CD4-positive, alpha-beta memory T cell (primary cell): ENCODE measurements at regions not wholly inside any gene's neighbourhood (a gene's known extent, or its start where the extent isn't known, plus 50 kb on each side); places are given as distances from the start of the nearest gene placed in this dataset.
"Not testable (repeated sequence)": the region's sequence is repeated elsewhere in the genome, so short reads cannot be mapped to it uniquely, and the experiment has no call there.

Experiments used
- CTCF ChIA-PET: fragments of 350-600 bp; sonication (Branson Sonifier 250); formaldehyde crosslinking; loops from one replicate; lab custom pipeline; 2021; ENCODE audit warnings: inconsistent platforms; ENCODE audit not compliant: partially characterized antibody; lab: Charles Lee
- POLR2A ChIA-PET: fragments of 350-600 bp; sonication (Branson Sonifier 250); formaldehyde crosslinking; loops from one replicate; lab custom pipeline; 2021; ENCODE audit not compliant: partially characterized antibody; lab: Charles Lee
- DNase-seq, 5 donors: peaks; one replicate each; pipeline versions ENCODE4 v3.0.0 to v3.0.0-alpha.2; 2020 to 2022; ENCODE audit warnings: mixed read lengths in 1 of 5
- H3K27ac ChIP-seq: one replicate; pipeline ENCODE4 v1.7.0; 2013; ENCODE audit warnings: low read depth, low read length
- H3K27me3 ChIP-seq: 2 replicates; pipeline ENCODE4 v1.7.0; 2013; ENCODE audit warnings: mild to moderate bottlenecking, low read length, moderate library complexity; ENCODE audit not compliant: insufficient read depth
- H3K36me3 ChIP-seq: 2 replicates; pipeline ENCODE4 v1.7.0; 2013; ENCODE audit warnings: mild to moderate bottlenecking, low read length, moderate library complexity; ENCODE audit not compliant: insufficient read depth
- H3K4me1 ChIP-seq: 2 replicates; pipeline ENCODE4 v1.7.0; 2013; ENCODE audit warnings: mild to moderate bottlenecking, low read length, moderate library complexity; ENCODE audit not compliant: insufficient read depth
- H3K4me3 ChIP-seq, 2 donors: one replicate each; pipeline ENCODE4 v1.7.0; 2013; ENCODE audit warnings: low read length in 2 of 2, mild to moderate bottlenecking in 1 of 2
- H3K9me3 ChIP-seq, 2 donors: one replicate each; pipeline ENCODE4 v1.7.0; 2013; ENCODE audit warnings: low read length in 2 of 2, control low read depth in 1 of 2; ENCODE audit not compliant: control insufficient read depth in 1 of 2
- H3K27ac Mint-ChIP-seq, 7 donors: one replicate each; pipeline ENCODE4 v1.8.0; 2020 to 2021; ENCODE audit warnings: mixed read lengths in 7 of 7, mild to moderate bottlenecking in 6 of 7, inconsistent platforms in 3 of 7, moderate library complexity in 3 of 7
- H3K27me3 Mint-ChIP-seq, 2 donors: one replicate each; pipeline ENCODE4 v1.8.0; 2020 to 2021; ENCODE audit warnings: mixed read lengths in 2 of 2
- H3K36me3 Mint-ChIP-seq, 2 donors: one replicate each; pipeline ENCODE4 v1.8.0; 2020 to 2021; ENCODE audit warnings: mixed read lengths in 2 of 2, inconsistent platforms in 1 of 2, mild to moderate bottlenecking in 1 of 2
- H3K4me1 Mint-ChIP-seq, 4 donors: one replicate each; pipeline ENCODE4 v1.8.0; 2020 to 2021; ENCODE audit warnings: mixed read lengths in 4 of 4, mild to moderate bottlenecking in 1 of 4
- H3K4me3 Mint-ChIP-seq, 8 donors: one replicate each; pipeline ENCODE4 v1.8.0; 2020 to 2021; ENCODE audit warnings: mixed read lengths in 8 of 8, mild to moderate bottlenecking in 7 of 8, moderate library complexity in 6 of 8, inconsistent platforms in 3 of 8
- H3K9me3 Mint-ChIP-seq, 8 donors: one replicate each; pipeline ENCODE4 v1.8.0; 2020 to 2021; ENCODE audit warnings: mixed read lengths in 8 of 8, mild to moderate bottlenecking in 5 of 8, inconsistent platforms in 3 of 8, moderate library complexity in 1 of 8
- intact Hi-C: fragments of 100-400 bp; cut with micrococcal nuclease; formaldehyde crosslinking; loops from one replicate; pipeline ENCODE4 v1.15.1; 2023

DNA sequence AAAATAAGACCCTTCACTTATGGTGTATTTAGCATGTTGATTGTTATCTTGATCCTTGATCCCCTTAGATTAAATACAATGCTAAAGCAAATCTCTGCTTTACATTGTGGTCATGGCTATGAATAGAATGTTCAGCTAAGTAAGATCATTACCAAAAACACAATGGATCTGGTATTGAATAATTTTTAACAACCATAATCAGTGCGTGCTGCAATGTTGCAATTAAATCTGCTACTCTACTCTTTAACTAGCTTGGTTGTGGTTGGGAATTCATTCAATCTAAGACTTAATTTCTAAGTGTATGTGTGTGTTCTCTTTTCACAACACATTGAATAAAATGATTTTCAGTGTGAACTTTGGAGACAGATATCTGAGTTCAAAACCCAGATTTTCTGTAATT, 442.5 kb upstream of the ZNF804A start:
- CTCF ChIA-PET, result no interaction called here
- H3K36me3 Mint-ChIP-seq, result no peaks in the 10 kb centered on the region
- Histone ChIP-seq H3K27ac (no peak overlapping the region), H3K9me3 (no peaks in the 10 kb centered on the region), H3K36me3 (no peaks in the 10 kb centered on the region), H3K4me1 (no peaks in the 10 kb centered on the region), H3K27me3 (no peaks in the 10 kb centered on the region), H3K4me3 (no peak overlapping the region)
- peaks cover 2 to 6% (median 3%) of the 10 kb centered on the region in 8 donors for H3K9me3 Mint-ChIP-seq
- no peak overlapping the region for H3K27ac Mint-ChIP-seq
- H3K4me1 Mint-ChIP-seq, result no peaks in the 10 kb centered on the region
- intact Hi-C loops, result no loop called here
- no peak for DNase-seq
- H3K27me3 Mint-ChIP-seq, result no peaks in the 10 kb centered on the region
- POLR2A ChIA-PET, result no interaction called here
- no peak overlapping the region for H3K4me3 Mint-ChIP-seq

DNA sequence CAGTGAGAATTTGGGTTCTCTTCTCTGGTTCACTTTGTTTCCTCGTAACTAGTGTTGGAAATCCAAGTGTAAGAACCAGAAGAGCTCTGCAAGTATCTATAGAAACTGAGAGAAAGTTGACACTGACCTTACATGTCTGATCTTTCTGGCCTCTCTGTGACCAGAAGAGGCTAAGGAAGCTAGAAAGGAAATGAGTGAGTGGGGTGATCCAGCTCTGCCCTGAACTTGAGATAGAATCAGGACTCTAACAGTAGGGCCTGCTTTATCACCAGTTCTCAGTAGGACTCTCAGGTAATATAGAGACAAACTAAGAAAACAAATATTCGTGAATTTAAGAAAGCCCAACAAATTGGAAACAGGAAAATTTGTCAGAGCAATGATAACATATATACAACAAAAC, 441.2 kb upstream of the ZNF804A start:
- no peaks in the 10 kb centered on the region for H3K4me1 ChIP-seq
- Mint-ChIP-seq H3K27me3 (no peaks in the 10 kb centered on the region), H3K36me3 (no peaks in the 10 kb centered on the region), H3K27ac (no peak overlapping the region), H3K4me1 (no peaks in the 10 kb centered on the region), H3K9me3 (peaks cover 2 to 9% (median 4%) of the 10 kb centered on the region in 8 donors), H3K4me3 (no peak overlapping the region)
- H3K27ac ChIP-seq, result no peak overlapping the region
- ChIA-PET CTCF (no interaction called here), POLR2A (no interaction called here)
- DNase-seq, result no peak
- H3K36me3 ChIP-seq, result no peaks in the 10 kb centered on the region
- no peaks in the 10 kb centered on the region for H3K27me3 ChIP-seq
- no peaks in the 10 kb centered on the region for H3K9me3 ChIP-seq
- no peak overlapping the region for H3K4me3 ChIP-seq
- intact Hi-C loops, result no loop called here

DNA sequence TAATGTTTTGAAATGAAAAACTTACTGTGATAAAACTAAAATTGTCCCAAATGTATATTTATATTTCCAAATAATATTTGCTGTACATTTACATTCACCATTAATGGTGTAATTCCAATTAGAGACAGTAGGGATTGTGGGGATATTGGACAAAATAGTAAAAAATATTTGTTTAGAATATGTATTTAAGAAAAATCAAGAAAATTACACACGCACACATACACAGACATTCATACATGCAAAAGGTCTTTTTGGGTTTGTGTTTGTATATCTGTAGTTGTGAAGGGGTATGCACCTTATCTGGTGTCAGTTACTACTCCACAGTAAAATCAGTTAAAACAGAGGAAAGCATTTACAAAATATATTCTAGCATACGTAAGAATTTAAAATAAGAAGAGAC, 435.9 kb upstream of the ZNF804A start:
- no peak for DNase-seq

DNA sequence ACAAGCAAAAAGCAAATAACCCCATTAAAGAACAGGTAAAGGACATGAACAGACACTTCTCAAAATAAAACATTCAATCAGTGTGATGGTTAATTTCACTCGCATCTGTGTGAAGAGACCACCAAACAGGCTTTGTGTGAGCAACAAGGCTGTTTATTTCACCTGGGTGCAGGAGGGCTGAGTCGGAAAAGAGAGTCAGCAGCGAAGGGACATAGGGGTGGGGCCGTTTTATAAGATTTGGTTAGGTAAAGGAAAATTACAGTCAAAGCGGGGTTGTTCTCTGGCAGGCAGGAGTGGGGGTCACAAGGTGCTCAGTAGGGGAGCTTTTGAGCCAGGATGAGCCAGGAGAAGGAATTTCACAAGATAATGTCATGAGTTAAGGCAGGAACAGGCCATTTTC, 429.5 kb upstream of the ZNF804A start:
- H3K4me1 ChIP-seq, DNase-seq, H3K9me3 ChIP-seq, H3K27ac ChIP-seq, H3K36me3 Mint-ChIP-seq, H3K27ac Mint-ChIP-seq, H3K36me3 ChIP-seq, POLR2A ChIA-PET, H3K4me3 Mint-ChIP-seq, CTCF ChIA-PET, H3K4me1 Mint-ChIP-seq, intact Hi-C loops, H3K4me3 ChIP-seq, H3K27me3 ChIP-seq, H3K27me3 Mint-ChIP-seq: not testable (repeated sequence)
- H3K9me3 Mint-ChIP-seq, result peaks cover 0 to 16% (median 8%) of the 10 kb centered on the region in 8 donors

More for the DNA sequence above, 435.9 kb upstream of the ZNF804A start:
- ChIA-PET CTCF (no interaction called here), POLR2A (no interaction called here)
- Mint-ChIP-seq H3K27me3 (no peaks in the 10 kb centered on the region), H3K4me1 (no peaks in the 10 kb centered on the region), H3K9me3 (peaks cover 2 to 17% (median 6%) of the 10 kb centered on the region in 8 donors), H3K4me3 (no peak overlapping the region), H3K27ac (no peak overlapping the region), H3K36me3 (no peaks in the 10 kb centered on the region)
- peaks cover 0 to 3% of the 10 kb centered on the region in 2 donors for H3K9me3 ChIP-seq
- no peak overlapping the region for H3K4me3 ChIP-seq
- no peaks in the 10 kb centered on the region for H3K4me1 ChIP-seq
- H3K27me3 ChIP-seq, result no peaks in the 10 kb centered on the region
- no peak overlapping the region for H3K27ac ChIP-seq
- no peaks in the 10 kb centered on the region for H3K36me3 ChIP-seq
- intact Hi-C loops, result no loop called here

DNA sequence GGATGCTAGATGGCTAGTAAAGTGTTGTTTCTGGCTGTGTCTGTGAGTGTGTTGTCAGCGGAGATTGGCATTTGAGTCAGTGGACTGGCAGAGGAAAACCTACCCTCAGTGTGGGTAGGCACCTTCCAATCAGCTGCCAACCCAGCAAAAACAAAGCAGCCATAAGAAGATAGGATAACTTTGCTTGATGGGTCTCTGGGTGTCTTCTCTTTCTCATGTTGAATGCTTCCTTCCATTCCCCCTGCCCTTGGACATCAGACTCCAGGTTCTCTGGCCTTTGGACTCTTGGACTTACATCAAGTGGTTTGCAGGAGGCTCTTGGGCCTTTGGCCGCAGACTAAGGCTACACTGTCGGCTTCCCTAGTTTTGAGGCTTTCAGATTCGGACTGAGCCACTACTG, 429.0 kb upstream of the ZNF804A start:
- DNase-seq, result no peak
- Mint-ChIP-seq H3K4me3 (no peak overlapping the region), H3K9me3 (peaks cover 0 to 16% (median 8%) of the 10 kb centered on the region in 8 donors), H3K27ac (no peak overlapping the region), H3K4me1 (no peaks in the 10 kb centered on the region), H3K27me3 (no peaks in the 10 kb centered on the region), H3K36me3 (no peaks in the 10 kb centered on the region)
- ChIA-PET POLR2A (no interaction called here), CTCF (no interaction called here)
- no peak overlapping the region for H3K27ac ChIP-seq
- no peak overlapping the region for H3K4me3 ChIP-seq
- intact Hi-C loops, result no loop called here
- H3K36me3 ChIP-seq, result no peaks in the 10 kb centered on the region
- no peaks in the 10 kb centered on the region for H3K27me3 ChIP-seq
- no peaks in the 10 kb centered on the region for H3K4me1 ChIP-seq
- peaks cover 0 to 3% of the 10 kb centered on the region in 2 donors for H3K9me3 ChIP-seq

DNA sequence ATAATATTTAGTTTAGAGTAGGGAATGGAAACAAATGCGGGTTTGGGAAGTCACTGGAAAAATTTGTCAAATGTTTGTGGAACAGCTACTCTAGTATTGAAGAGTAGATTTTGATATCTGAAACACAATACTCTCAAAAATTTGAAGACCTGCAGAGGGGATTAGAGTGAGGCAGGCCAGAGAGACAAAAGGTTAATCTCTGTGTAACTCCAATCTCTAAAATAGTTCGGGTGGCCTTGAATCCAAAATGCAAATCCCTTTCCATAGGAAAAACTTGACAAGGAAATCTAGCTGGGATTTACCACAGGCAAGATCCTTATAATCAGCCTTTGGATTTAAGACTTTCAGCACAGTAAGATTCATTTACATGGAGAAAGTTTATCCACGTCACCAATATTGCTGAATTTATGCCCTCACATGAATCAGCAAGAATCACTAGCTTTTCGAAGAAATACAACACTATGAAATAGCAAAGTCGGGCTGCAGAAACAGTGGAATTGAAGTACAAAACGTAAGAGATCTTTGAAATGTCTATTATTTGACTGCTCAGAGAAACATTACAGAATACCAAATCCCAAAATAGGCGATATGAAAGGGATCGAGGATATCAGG, 423.7 kb upstream of the ZNF804A start:
- Mint-ChIP-seq H3K27ac (no peak overlapping the region), H3K9me3 (peaks cover 0 to 6% (median 3%) of the 10 kb centered on the region in 8 donors), H3K4me3 (no peak overlapping the region), H3K27me3 (no peaks in the 10 kb centered on the region), H3K4me1 (no peaks in the 10 kb centered on the region), H3K36me3 (no peaks in the 10 kb centered on the region)
- no peak for DNase-seq
- Histone ChIP-seq H3K4me1 (no peaks in the 10 kb centered on the region), H3K36me3 (no peaks in the 10 kb centered on the region), H3K27me3 (no peaks in the 10 kb centered on the region), H3K27ac (no peak overlapping the region), H3K4me3 (no peak overlapping the region), H3K9me3 (no peaks in the 10 kb centered on the region)
- ChIA-PET CTCF (no interaction called here), POLR2A (no interaction called here)
- intact Hi-C loops, result no loop called here

DNA sequence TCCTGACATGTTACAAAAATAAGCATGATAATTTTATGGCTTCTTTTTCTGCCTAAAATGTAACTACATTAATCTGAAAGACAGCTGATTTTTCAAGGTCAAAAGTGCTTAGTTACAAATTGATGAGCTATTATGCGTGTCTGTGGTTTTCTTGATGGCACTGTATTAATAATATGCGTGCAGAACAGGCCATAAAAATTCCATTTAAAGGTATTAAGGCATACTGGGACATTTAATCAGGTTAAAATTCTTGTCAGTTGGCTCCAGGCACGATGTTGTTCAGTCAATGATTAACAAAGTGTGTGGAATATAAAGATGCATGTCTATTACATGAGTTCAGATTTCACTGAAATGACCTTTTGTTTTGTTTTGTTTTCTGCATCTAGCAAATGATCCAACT, 420.1 kb upstream of the ZNF804A start:
- Mint-ChIP-seq H3K36me3 (no peaks in the 10 kb centered on the region), H3K9me3 (peaks cover 0 to 5% (median 2%) of the 10 kb centered on the region in 8 donors), H3K27ac (no peak overlapping the region), H3K27me3 (no peaks in the 10 kb centered on the region), H3K4me1 (no peaks in the 10 kb centered on the region), H3K4me3 (no peak overlapping the region)
- ChIA-PET CTCF (no interaction called here), POLR2A (no interaction called here)
- Histone ChIP-seq H3K27ac (no peak overlapping the region), H3K9me3 (no peaks in the 10 kb centered on the region), H3K4me3 (no peak overlapping the region), H3K27me3 (no peaks in the 10 kb centered on the region), H3K4me1 (no peaks in the 10 kb centered on the region), H3K36me3 (no peaks in the 10 kb centered on the region)
- intact Hi-C loops, result no loop called here
- DNase-seq, result no peak

DNA sequence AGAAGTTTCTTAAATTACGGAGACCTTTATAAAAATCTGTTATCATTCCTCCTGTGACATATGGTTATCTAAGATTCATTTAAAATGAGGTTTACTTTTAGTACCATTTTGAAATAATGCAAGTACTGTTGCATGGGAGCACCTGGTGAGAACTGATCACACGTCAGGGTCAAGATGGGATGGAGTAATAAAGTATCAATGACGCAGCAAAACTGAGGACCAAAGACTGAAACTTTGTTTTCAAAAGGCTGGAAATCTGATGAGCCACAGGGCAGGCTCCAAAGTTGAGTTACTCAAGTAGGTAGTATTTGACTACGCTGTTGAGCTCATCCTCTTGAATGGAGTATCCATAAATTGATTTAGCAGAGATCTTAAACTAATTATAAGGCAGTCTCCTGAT, 411.9 kb upstream of the ZNF804A start:
- no peak overlapping the region for H3K4me3 Mint-ChIP-seq

More for the DNA sequence above, 411.9 kb upstream of the ZNF804A start:
- no peaks in the 10 kb centered on the region for H3K4me1 Mint-ChIP-seq
- intact Hi-C loops, result no loop called here
- Histone ChIP-seq H3K36me3 (no peaks in the 10 kb centered on the region), H3K4me1 (no peaks in the 10 kb centered on the region), H3K27me3 (no peaks in the 10 kb centered on the region), H3K4me3 (no peak overlapping the region), H3K9me3 (no peaks in the 10 kb centered on the region), H3K27ac (no peak overlapping the region)
- no peaks in the 10 kb centered on the region for H3K27me3 Mint-ChIP-seq
- H3K9me3 Mint-ChIP-seq, result peaks cover 0 to 8% (median 2%) of the 10 kb centered on the region in 8 donors
- H3K27ac Mint-ChIP-seq, result no peak overlapping the region
- no peak for DNase-seq
- no peaks in the 10 kb centered on the region for H3K36me3 Mint-ChIP-seq
- ChIA-PET CTCF (no interaction called here), POLR2A (no interaction called here)
